Esophagus squamous epithelium (tissue), 5 donors: ENCODE measurements at regions not wholly inside any gene's neighbourhood (a gene's known extent, or its start where the extent isn't known, plus 50 kb on each side); places are given as distances from the start of the nearest gene placed in this dataset.

Experiments used
- DNase-seq: peaks from one replicate; lab custom pipeline; 2025; lab: John Stamatoyannopoulos, UW
- H3K27ac ChIP-seq, 4 donors: fragments of 200-600 bp; sonication (generic); one replicate each; pipeline ENCODE4 v1.5.1; 2016 to 2019; ENCODE audit warnings: mild to moderate bottlenecking in 1 of 4
- H3K27me3 ChIP-seq, 4 donors: fragments of 200-600 bp; sonication (generic); 1 replicate in 3 of 4; 2 replicates in 1 of 4; pipeline versions ENCODE4 v1.5.1 to v1.6.0; 2017 to 2021; ENCODE audit warnings: antibody characterized with exemption in 1 of 4
- H3K36me3 ChIP-seq, 3 donors: fragments of 200-600 bp; sonication (generic); one replicate each; pipeline ENCODE4 v1.5.1; 2016 to 2019
- H3K4me1 ChIP-seq, 3 donors: fragments of 200-600 bp; sonication (generic); one replicate each; pipeline ENCODE4 v1.5.1; 2017 to 2019
- H3K4me3 ChIP-seq, 4 donors: fragments of 200-600 bp; sonication (generic); 1 replicate in 3 of 4; 2 replicates in 1 of 4; pipeline ENCODE4 v1.5.1; 2016 to 2019; ENCODE audit warnings: mild to moderate bottlenecking in 2 of 4, moderate library complexity in 1 of 4
- H3K9me3 ChIP-seq, 3 donors: fragments of 200-600 bp; sonication (generic); one replicate each; pipeline ENCODE4 v1.5.1; 2016 to 2019
- POLR2A ChIP-seq, 4 donors: fragments of 450-650 bp; IDR thresholded peaks; one replicate each; pipeline ENCODE4 v1.6.1; 2017; ENCODE audit warnings: antibody characterized with exemption in 4 of 4, mild to moderate bottlenecking in 4 of 4, moderate library complexity in 3 of 4
- WGBS, 2 donors: methylation state at CpG; one replicate each; pipeline ENCODE4 v1.1.5; 2018; 5-methylcytosine and 5-hydroxymethylcytosine counted together
- intact Hi-C: fragments of 100-400 bp; cut with DNase I; formaldehyde crosslinking; loops from one replicate; pipeline ENCODE4 v1.15.0; 2022
- TF ChIP-seq, protein P1 (sequence below), 6 experiments: fragments of 450-650 bp in 4 of 6; fragments of 200-600 bp in 2 of 6; sonication (generic) in 2 of 6; IDR thresholded peaks; one replicate each; pipeline ENCODE4 v1.5.1; 2016 to 2019; ENCODE audit warnings: antibody characterized with exemption in 6 of 6, mild to moderate bottlenecking in 4 of 6, moderate library complexity in 4 of 6
- donor health status: DM: yes; HTN: yes; CAD: no.

DNA sequence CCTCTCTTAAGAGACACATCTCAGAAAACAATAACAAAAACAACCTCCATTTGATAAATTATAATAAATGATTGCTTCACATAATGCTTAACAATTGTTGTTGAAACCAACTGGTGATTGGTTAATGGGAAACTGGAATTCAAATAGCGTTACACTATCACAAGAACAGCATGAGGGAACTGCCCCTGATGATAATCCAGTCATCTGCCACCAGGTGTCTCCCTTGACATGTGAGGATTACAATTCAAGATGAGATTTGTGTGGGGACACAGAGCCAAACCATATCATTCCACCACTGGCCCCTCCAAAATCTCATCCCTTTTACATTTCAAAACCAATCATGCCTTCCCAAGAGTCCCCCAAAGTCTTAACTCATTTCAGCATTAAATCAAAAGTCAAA is 375.9 kb downstream of the BMPER start:
- H3K4me3 ChIP-seq = no peak overlapping the region
- H3K9me3 ChIP-seq = no peaks in the 10 kb centered on the region
- H3K36me3 ChIP-seq = no peaks in the 10 kb centered on the region
- no peaks in the 10 kb centered on the region for H3K27me3 ChIP-seq
- intact Hi-C loops = no loop called here
- 67 to 100% methylated on average over 1 of the region's 1 CpG for WGBS, 2 donors
- DNase-seq = no peak
- no peak for TF ChIP-seq POLR2A (IDR thresholded peaks at IDR 0.05)
- TF ChIP-seq, protein P1, sequence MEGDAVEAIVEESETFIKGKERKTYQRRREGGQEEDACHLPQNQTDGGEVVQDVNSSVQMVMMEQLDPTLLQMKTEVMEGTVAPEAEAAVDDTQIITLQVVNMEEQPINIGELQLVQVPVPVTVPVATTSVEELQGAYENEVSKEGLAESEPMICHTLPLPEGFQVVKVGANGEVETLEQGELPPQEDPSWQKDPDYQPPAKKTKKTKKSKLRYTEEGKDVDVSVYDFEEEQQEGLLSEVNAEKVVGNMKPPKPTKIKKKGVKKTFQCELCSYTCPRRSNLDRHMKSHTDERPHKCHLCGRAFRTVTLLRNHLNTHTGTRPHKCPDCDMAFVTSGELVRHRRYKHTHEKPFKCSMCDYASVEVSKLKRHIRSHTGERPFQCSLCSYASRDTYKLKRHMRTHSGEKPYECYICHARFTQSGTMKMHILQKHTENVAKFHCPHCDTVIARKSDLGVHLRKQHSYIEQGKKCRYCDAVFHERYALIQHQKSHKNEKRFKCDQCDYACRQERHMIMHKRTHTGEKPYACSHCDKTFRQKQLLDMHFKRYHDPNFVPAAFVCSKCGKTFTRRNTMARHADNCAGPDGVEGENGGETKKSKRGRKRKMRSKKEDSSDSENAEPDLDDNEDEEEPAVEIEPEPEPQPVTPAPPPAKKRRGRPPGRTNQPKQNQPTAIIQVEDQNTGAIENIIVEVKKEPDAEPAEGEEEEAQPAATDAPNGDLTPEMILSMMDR (IDR thresholded peaks at IDR 0.05) = no peak
- no peaks in the 10 kb centered on the region for H3K4me1 ChIP-seq
- H3K27ac ChIP-seq = no peak overlapping the region

DNA sequence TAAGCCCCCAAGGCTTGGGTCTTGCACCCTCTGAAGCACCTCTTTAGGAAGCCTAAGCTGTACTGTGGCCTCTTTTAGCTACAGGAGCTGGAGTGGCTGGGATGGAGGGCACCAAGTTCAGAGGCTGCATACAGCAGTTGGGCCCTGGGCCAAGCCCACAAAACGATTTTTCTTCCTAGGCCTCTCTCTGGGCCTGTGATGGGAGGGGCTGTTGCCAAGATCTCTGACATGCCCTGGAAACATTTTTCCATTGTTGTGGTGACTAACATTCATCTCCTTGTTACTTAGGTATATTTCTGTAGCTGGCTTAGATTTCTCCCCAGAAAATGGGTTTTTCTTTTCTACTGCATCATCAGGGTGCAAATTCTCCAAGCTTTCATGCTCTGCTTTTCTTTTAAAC is 375.7 kb upstream of the NPSR1 start:
- Histone ChIP-seq H3K9me3 (no peaks in the 10 kb centered on the region), H3K27ac (no peak overlapping the region), H3K27me3 (no peaks in the 10 kb centered on the region), H3K36me3 (no peaks in the 10 kb centered on the region), H3K4me3 (no peak overlapping the region), H3K4me1 (no peaks in the 10 kb centered on the region)
- no peak for DNase-seq
- TF ChIP-seq, protein P1 (IDR thresholded peaks at IDR 0.05) = no peak
- TF ChIP-seq POLR2A (IDR thresholded peaks at IDR 0.05) = no peak
- intact Hi-C loops = no loop called here
- 20% methylated on average over 1 of the region's 1 CpG; no CpG with 5 or more reads in 1 of the 2 donors for WGBS, 2 donors

DNA sequence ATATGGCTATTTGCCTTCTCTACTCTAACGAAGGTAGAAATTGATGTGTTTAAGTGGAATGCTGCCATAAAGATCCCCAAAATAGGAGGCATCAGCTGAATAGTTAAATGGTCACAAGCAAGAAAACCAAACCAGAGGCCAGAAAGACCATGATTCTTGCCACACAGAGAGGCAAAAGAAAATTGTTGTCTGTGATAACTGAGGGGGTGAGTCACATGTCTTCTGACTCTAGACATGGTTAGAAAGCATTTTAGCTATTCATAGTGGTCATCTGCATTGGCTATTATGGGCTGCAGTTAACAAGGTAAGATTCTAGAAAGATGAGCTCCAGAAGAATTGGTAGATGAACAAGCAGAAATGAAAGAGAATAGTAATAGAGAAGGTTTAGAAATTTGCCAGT is 361.4 kb upstream of the NPSR1 start:
- TF ChIP-seq, protein P1 (IDR thresholded peaks at IDR 0.05) = no peak
- no peak for TF ChIP-seq POLR2A (IDR thresholded peaks at IDR 0.05)
- WGBS, 2 donors = 32 to 40% methylated on average over 1 of the region's 1 CpG
- H3K4me1 ChIP-seq = no peaks in the 10 kb centered on the region

DNA sequence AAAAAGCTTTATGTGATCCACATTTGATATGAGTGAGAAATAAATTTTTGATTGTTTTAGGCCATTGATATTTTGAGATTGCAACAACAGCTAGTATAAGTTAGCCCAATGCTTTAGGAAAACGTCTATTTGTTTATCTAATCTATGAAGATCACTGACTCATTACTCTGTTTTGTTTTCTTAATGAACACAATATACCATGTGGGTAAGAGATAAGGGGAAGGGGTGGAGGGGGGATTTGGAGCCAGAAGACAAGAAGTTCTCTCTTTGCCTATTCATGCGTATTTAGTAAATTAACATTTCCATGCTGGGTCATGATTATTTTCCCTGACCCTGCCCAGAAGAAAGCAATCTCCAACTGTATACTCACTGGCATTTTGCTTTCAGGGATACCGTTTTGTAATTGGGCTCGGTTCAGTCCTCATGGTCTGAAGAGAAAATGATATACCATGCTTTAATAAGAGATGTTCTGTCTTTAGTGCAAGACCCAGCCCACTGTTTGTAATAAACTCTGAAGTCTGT is 359.5 kb upstream of the NPSR1 start:
- no peaks in the 10 kb centered on the region for H3K36me3 ChIP-seq
- TF ChIP-seq, protein P1 (IDR thresholded peaks at IDR 0.05) = no peak
- no peaks in the 10 kb centered on the region for H3K4me1 ChIP-seq
- H3K27me3 ChIP-seq = no peaks in the 10 kb centered on the region
- H3K9me3 ChIP-seq = no peaks in the 10 kb centered on the region
- DNase-seq = no peak
- WGBS, 2 donors = 52 to 67% methylated on average over 4 of the region's 4 CpGs
- intact Hi-C loops = no loop called here
- H3K4me3 ChIP-seq = no peak overlapping the region
- no peak overlapping the region for H3K27ac ChIP-seq

More for the DNA sequence above, 361.4 kb upstream of the NPSR1 start:
- H3K27me3 ChIP-seq = no peaks in the 10 kb centered on the region
- intact Hi-C loops = no loop called here
- H3K36me3 ChIP-seq = no peaks in the 10 kb centered on the region
- no peak for DNase-seq
- no peak overlapping the region for H3K4me3 ChIP-seq
- no peaks in the 10 kb centered on the region for H3K9me3 ChIP-seq
- no peak overlapping the region for H3K27ac ChIP-seq

DNA sequence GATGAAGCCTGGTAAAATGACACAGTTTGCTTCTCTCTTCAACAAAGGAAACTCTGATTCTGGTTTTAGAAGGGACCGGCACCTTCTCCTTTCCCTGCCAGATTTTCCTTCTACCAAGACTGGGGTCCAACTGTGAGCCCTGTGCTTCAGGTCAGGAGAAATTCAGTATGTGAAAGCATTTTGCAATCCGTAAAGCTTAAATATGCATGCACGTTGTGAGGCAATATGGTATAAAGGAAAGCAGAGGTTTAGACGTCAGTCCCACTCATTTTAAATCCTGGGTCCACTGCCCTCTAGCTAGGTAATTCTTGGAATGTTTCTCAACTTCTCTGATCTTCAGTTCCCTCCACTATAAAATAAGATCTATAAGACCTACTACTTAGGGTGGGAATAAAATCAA is 359.0 kb upstream of the NPSR1 start:
- DNase-seq = no peak
- no peak for TF ChIP-seq POLR2A (IDR thresholded peaks at IDR 0.05)
- TF ChIP-seq, protein P1 (IDR thresholded peaks at IDR 0.05) = no peak
- no peak overlapping the region for H3K4me3 ChIP-seq
- H3K27me3 ChIP-seq = no peaks in the 10 kb centered on the region
- WGBS, 2 donors = 82 to 83% methylated on average over 4 of the region's 4 CpGs
- no peak overlapping the region for H3K27ac ChIP-seq
- H3K9me3 ChIP-seq = no peaks in the 10 kb centered on the region
- intact Hi-C loops = no loop called here
- H3K4me1 ChIP-seq = no peaks in the 10 kb centered on the region
- H3K36me3 ChIP-seq = no peaks in the 10 kb centered on the region
